ENCODE measurements at regions not wholly inside any gene's neighbourhood (a gene's known extent, or its start where the extent isn't known, plus 50 kb on each side); places are given as distances from the start of the nearest gene placed in this dataset.
"Not testable (repeated sequence)": the region's sequence is repeated elsewhere in the genome, so short reads cannot be mapped to it uniquely, and the experiment has no call there.

- TF ChIP-seq, protein P1, sequence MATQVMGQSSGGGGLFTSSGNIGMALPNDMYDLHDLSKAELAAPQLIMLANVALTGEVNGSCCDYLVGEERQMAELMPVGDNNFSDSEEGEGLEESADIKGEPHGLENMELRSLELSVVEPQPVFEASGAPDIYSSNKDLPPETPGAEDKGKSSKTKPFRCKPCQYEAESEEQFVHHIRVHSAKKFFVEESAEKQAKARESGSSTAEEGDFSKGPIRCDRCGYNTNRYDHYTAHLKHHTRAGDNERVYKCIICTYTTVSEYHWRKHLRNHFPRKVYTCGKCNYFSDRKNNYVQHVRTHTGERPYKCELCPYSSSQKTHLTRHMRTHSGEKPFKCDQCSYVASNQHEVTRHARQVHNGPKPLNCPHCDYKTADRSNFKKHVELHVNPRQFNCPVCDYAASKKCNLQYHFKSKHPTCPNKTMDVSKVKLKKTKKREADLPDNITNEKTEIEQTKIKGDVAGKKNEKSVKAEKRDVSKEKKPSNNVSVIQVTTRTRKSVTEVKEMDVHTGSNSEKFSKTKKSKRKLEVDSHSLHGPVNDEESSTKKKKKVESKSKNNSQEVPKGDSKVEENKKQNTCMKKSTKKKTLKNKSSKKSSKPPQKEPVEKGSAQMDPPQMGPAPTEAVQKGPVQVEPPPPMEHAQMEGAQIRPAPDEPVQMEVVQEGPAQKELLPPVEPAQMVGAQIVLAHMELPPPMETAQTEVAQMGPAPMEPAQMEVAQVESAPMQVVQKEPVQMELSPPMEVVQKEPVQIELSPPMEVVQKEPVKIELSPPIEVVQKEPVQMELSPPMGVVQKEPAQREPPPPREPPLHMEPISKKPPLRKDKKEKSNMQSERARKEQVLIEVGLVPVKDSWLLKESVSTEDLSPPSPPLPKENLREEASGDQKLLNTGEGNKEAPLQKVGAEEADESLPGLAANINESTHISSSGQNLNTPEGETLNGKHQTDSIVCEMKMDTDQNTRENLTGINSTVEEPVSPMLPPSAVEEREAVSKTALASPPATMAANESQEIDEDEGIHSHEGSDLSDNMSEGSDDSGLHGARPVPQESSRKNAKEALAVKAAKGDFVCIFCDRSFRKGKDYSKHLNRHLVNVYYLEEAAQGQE (IDR thresholded peaks at IDR 0.05; ENCODE audit: low read depth, low read length) = not testable (repeated sequence)
- TF ChIP-seq CTCF (IDR thresholded peaks at IDR 0.05); CHD2 (IDR thresholded peaks at IDR 0.05; ENCODE audit: low read length, partially characterized antibody); SMC3 (IDR thresholded peaks at IDR 0.05; ENCODE audit: low read depth, low read length); RFX5 (IDR thresholded peaks at IDR 0.05; ENCODE audit: low read length); NFIC (IDR thresholded peaks at IDR 0.05; ENCODE audit: borderline replicate concordance); TAF1 (IDR thresholded peaks at IDR 0.05; ENCODE audit: borderline replicate concordance, low read depth, low read length); ZBTB33 (IDR thresholded peaks at IDR 0.05; ENCODE audit: borderline replicate concordance, low read depth); POLR2AphosphoS5 (IDR thresholded peaks at IDR 0.05; ENCODE audit: low read depth, low read length); SIN3A (IDR thresholded peaks at IDR 0.05; ENCODE audit: borderline replicate concordance, low read depth, low read length): not testable (repeated sequence)
- TF ChIP-seq, protein P2, sequence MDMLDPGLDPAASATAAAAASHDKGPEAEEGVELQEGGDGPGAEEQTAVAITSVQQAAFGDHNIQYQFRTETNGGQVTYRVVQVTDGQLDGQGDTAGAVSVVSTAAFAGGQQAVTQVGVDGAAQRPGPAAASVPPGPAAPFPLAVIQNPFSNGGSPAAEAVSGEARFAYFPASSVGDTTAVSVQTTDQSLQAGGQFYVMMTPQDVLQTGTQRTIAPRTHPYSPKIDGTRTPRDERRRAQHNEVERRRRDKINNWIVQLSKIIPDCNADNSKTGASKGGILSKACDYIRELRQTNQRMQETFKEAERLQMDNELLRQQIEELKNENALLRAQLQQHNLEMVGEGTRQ (IDR thresholded peaks at IDR 0.05; ENCODE audit: borderline replicate concordance, low read depth, low read length) = not testable (repeated sequence)
- TF ChIP-seq, protein P3, sequence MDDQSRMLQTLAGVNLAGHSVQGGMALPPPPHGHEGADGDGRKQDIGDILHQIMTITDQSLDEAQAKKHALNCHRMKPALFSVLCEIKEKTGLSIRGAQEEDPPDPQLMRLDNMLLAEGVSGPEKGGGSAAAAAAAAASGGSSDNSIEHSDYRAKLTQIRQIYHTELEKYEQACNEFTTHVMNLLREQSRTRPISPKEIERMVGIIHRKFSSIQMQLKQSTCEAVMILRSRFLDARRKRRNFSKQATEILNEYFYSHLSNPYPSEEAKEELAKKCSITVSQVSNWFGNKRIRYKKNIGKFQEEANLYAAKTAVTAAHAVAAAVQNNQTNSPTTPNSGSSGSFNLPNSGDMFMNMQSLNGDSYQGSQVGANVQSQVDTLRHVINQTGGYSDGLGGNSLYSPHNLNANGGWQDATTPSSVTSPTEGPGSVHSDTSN (IDR thresholded peaks at IDR 0.05) = not testable (repeated sequence)
Observed at GRCh38 chr11:116028506-116028905, 524.3 kb upstream of the CADM1 start.

All from SK-N-SH (cell line).